ENCODE measurements at regions not wholly inside any gene's neighbourhood (a gene's known extent, or its start where the extent isn't known, plus 50 kb on each side); places are given as distances from the start of the nearest gene placed in this dataset.

- no peak overlapping the region for H3K9ac ChIP-seq (ENCODE audit: low read length)
- no peaks in the 10 kb centered on the region for H4K20me1 ChIP-seq (ENCODE audit: control insufficient read depth, insufficient read depth, low read length, poor library complexity, severe bottlenecking)
- WGBS (ENCODE audit: insufficient coverage): 50% methylated on average over 1 of the region's 1 CpG
- Mint-ChIP-seq H3K4me1 (no peaks in the 10 kb centered on the region), H3K9me3 (ENCODE audit: insufficient read depth) (peaks cover 3% of the 10 kb centered on the region), H3K4me3 (no peak overlapping the region), H3K27me3 (no peaks in the 10 kb centered on the region), H3K27ac (no peak overlapping the region)
- no peaks in the 10 kb centered on the region for H3K4me1 ChIP-seq (ENCODE audit: control insufficient read depth in 2 of 2, insufficient read depth in 2 of 2, low read length in 2 of 2)
- H3K79me2 ChIP-seq (ENCODE audit: control insufficient read depth, insufficient read depth, low read length): no peaks in the 10 kb centered on the region
- H3K36me3 ChIP-seq (replicated peaks in 1 of 2; ENCODE audit: control extremely low read depth in 1 of 2, control insufficient read depth in 1 of 2, extremely low read depth in 1 of 2, insufficient read depth in 2 of 2, low read length in 1 of 2): no peaks in the 10 kb centered on the region
- no peak for DNase-seq
- H3K4me3 ChIP-seq (ENCODE audit: control extremely low read depth in 1 of 5, extremely low read depth in 1 of 5, insufficient read depth in 1 of 5, low read depth in 2 of 5, low read length in 4 of 5): no peak overlapping the region
- H3K27ac ChIP-seq (ENCODE audit: low read length in 2 of 2): no peak overlapping the region
- no peak overlapping the region for H3K4me2 ChIP-seq (replicated peaks; ENCODE audit: low read depth, low read length, poor library complexity, severe bottlenecking)
- peaks cover 0 to 4% (median 0%) of the 10 kb centered on the region in 3 donors for H3K9me3 ChIP-seq (ENCODE audit: control extremely low read depth in 1 of 3, control insufficient read depth in 2 of 3, insufficient read depth in 1 of 3, low read length in 2 of 3)
- no peak overlapping the region for H2AFZ ChIP-seq (ENCODE audit: insufficient read depth, low read depth, low read length, poor library complexity, severe bottlenecking)
- POLR2A ChIA-PET: no interaction called here
- intact Hi-C loops (cut with micrococcal nuclease): no loop called here
- TF ChIP-seq EZH2 (IDR thresholded peaks at IDR 0.05; ENCODE audit: borderline replicate concordance, insufficient read depth, low read depth, low read length, poor library complexity, severe bottlenecking) (no peak), CTCF (IDR thresholded peaks at IDR 0.05) (no peak)
- H3K27me3 ChIP-seq (replicated peaks in 1 of 4; ENCODE audit: control extremely low read depth in 1 of 4, control insufficient read depth in 3 of 4, insufficient read depth in 4 of 4, low read length in 3 of 4): no peaks in the 10 kb centered on the region
- no peak for ATAC-seq (ENCODE audit: low read depth)
- CTCF ChIA-PET: no interaction called here
Observed at GRCh38 chr13:34413538-34414210, 528.4 kb upstream of the NBEA start.

GRCh38 chr13:34414616-34415015, 527.5 kb upstream of the NBEA start:
- H3K9ac ChIP-seq (ENCODE audit: low read length): no peak overlapping the region
- peaks cover 0 to 3% (median 0%) of the 10 kb centered on the region in 3 donors for H3K9me3 ChIP-seq (ENCODE audit: control extremely low read depth in 1 of 3, control insufficient read depth in 2 of 3, insufficient read depth in 1 of 3, low read length in 2 of 3)
- no peaks in the 10 kb centered on the region for H3K27me3 ChIP-seq (replicated peaks in 1 of 4; ENCODE audit: control extremely low read depth in 1 of 4, control insufficient read depth in 3 of 4, insufficient read depth in 4 of 4, low read length in 3 of 4)
- no peaks in the 10 kb centered on the region for H3K36me3 ChIP-seq (replicated peaks in 1 of 2; ENCODE audit: control extremely low read depth in 1 of 2, control insufficient read depth in 1 of 2, extremely low read depth in 1 of 2, insufficient read depth in 2 of 2, low read length in 1 of 2)
- H4K20me1 ChIP-seq (ENCODE audit: control insufficient read depth, insufficient read depth, low read length, poor library complexity, severe bottlenecking): no peaks in the 10 kb centered on the region
- no peak overlapping the region for H3K27ac ChIP-seq (ENCODE audit: low read length in 2 of 2)
- no peak overlapping the region for H3K4me2 ChIP-seq (replicated peaks; ENCODE audit: low read depth, low read length, poor library complexity, severe bottlenecking)
- no peaks in the 10 kb centered on the region for H3K4me1 ChIP-seq (ENCODE audit: control insufficient read depth in 2 of 2, insufficient read depth in 2 of 2, low read length in 2 of 2)
- Mint-ChIP-seq H3K4me1 (no peaks in the 10 kb centered on the region), H3K9me3 (ENCODE audit: insufficient read depth) (peaks cover 2% of the 10 kb centered on the region), H3K27ac (no peak overlapping the region), H3K27me3 (no peaks in the 10 kb centered on the region), H3K4me3 (no peak overlapping the region)
- ChIA-PET CTCF (no interaction called here), POLR2A (no interaction called here)
- TF ChIP-seq CTCF (IDR thresholded peaks at IDR 0.05) (no peak), EZH2 (IDR thresholded peaks at IDR 0.05; ENCODE audit: borderline replicate concordance, insufficient read depth, low read depth, low read length, poor library complexity, severe bottlenecking) (no peak)
- H3K79me2 ChIP-seq (ENCODE audit: control insufficient read depth, insufficient read depth, low read length): no peaks in the 10 kb centered on the region
- intact Hi-C loops (cut with micrococcal nuclease): no loop called here
- no peak for DNase-seq
- WGBS (ENCODE audit: insufficient coverage): 87% methylated on average over 4 of the region's 4 CpGs
- no peak overlapping the region for H3K4me3 ChIP-seq (ENCODE audit: control extremely low read depth in 1 of 5, extremely low read depth in 1 of 5, insufficient read depth in 1 of 5, low read depth in 2 of 5, low read length in 4 of 5)
- ATAC-seq (ENCODE audit: low read depth): no peak
- H2AFZ ChIP-seq (ENCODE audit: insufficient read depth, low read depth, low read length, poor library complexity, severe bottlenecking): no peak overlapping the region
